NCI-H748 (cell line): ENCODE measurements at regions not wholly inside any gene's neighbourhood (a gene's known extent, or its start where the extent isn't known, plus 50 kb on each side); places are given as distances from the start of the nearest gene placed in this dataset.
"Not testable (repeated sequence)": the region's sequence is repeated elsewhere in the genome, so short reads cannot be mapped to it uniquely, and the experiment has no call there.

Source experiments
- DNase-seq: peaks from one replicate; lab custom pipeline; 2025; ENCODE audit not compliant: unreplicated experiment; lab: John Stamatoyannopoulos, UW

GRCh38 chr16:18263046-18263445, 73.5 kb downstream of the NPIPA8 start:
- DNase-seq: not testable (repeated sequence)

DNA sequence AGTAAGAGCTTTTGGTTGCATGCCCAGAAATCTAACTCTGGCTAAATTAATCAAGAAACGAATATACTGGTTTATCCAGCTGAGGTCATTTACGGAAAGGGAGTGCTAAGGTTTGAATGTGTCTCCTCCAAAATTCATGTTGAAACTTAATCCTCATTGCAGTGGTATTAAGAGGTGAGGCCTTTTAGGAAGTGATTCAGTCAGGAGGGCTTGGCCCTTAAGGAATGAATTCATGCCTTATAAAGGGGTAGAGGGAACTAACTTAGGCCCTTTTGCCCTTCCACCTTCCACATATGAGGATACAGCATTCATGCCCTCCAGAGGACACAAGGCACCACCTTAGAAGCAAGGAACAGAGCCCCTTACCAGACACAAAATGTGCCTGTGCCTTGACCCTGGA, 74.7 kb downstream of the NPIPA8 start:
- not testable (repeated sequence) for DNase-seq

DNA sequence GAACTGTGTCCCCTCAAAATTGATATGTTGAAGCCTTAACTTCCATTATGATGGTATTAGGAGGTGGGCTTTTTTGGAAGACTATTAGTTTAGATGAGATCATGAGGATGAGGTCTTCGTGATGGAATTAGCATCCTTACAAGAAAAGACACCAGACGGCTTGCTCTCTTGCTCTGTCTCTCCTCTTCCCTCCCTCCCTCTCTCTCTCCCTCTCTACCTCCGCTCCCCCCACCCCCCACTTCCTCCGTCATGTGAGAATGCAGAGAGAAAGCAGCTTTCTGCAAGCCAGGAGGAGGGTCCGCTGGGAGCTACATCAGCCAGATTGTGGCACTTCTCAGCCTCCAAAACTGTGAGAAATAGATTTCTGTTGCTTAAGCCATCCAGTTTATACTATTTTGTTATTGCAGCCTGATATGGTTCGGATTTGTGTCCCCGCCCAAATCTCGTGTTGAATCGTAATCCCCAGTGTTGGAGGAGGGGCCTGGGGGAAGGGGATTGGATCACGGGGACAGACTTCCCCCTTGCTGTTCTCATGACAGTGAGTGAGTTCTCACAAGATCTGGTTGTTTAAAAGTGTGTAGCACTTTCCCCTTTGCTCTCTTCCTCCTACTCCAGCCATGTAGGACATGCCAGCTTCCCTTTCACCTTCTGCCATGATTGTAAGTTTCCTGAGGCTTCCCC, 76.9 kb downstream of the NPIPA8 start:
- not testable (repeated sequence) for DNase-seq

- DNase-seq: not testable (repeated sequence)
Observed at GRCh38 chr16:18252943-18253342, 83.6 kb downstream of the NPIPA8 start.

- DNase-seq: not testable (repeated sequence)
Observed at GRCh38 chr16:18230505-18230904, 106.0 kb downstream of the NPIPA8 start.

- not testable (repeated sequence) for DNase-seq
Observed at GRCh38 chr16:18222054-18223009, 114.2 kb downstream of the NPIPA8 start.

DNA sequence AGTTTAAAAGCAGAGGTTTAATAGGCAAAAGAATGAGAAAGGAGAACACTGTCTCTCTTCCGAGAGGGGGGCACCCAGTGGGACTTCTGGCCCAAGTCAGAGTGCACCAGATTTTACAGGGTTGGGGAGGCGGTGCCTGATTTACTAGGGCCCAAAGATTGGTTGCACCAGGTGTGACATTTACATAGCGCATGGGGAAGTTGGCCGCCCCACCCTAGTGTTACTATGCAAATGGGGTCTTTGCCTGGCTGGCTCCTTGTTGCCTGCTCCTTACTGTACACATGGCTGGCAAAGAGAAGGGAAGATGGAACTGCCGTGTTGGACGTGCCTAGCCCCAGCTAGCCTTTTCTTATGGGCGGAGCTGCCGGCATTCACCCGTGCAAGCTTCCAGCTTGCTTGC, 118.8 kb downstream of the NPIPA8 start:
- DNase-seq: not testable (repeated sequence)

- not testable (repeated sequence) for DNase-seq
Observed at GRCh38 chr16:18216814-18217213, 119.7 kb downstream of the NPIPA8 start.

GRCh38 chr16:18213810-18214209, 122.7 kb downstream of the NPIPA8 start:
- not testable (repeated sequence) for DNase-seq

DNA sequence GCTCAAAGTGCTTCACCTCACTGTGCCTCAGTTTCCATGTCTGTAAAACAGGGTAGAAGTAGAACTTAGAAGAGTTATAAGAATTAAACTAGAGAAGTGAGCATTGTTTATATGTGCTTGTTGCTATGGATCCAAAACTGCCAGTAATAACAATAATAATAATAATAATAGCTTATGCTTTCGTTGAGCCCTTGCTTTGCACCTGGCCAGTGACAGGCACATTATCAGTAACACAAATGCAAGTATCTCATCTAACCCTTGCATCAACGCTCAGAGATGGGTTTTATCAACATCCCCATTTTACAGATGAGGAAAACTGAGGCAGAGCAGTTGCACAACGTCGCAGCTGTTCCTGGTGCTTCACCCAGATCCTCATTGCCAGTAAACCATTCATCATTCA, 125.0 kb downstream of the NPIPA8 start:
- not testable (repeated sequence) for DNase-seq

- not testable (repeated sequence) for DNase-seq
Observed at GRCh38 chr16:18204786-18205185, 131.8 kb downstream of the NPIPA8 start.

DNA sequence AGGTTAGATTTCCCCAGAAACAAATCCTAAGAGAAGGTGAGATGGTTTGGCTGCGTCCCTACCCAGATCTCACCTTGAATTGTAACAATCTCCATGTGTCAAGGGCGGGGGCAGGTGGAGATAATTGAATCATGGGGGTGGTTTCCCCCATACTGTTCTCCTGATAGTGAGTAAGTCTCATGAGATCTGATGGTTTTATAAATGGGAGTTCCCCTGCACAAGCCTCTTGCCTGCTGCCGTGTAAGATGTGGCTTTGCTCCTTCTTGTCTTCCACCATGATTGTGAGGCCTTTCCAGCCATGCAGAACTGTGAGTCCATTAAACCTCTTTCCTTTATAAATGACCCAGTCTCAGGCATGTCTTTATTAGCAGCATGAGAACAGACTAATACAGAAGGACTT, 132.2 kb downstream of the NPIPA8 start:
- DNase-seq: not testable (repeated sequence)

DNA sequence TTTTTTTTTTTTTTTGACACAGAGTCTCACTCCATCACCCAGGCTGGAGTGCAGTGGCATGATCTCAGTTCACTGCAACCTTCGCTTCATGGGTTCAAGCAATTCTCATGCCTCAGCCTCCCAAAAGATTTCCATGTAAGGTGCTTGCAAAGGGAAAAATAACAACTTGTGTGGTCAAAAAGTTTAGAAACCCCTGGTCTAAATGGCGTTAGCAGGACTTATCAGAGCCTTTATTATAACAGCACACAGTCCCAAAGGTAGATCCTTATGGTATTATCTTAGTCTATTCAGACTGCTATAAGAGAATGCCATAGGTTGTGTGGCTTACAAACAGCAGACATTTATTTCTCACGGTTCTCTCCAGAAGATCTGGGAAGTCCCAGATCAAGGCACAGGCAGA, 135.0 kb downstream of the NPIPA8 start:
- not testable (repeated sequence) for DNase-seq

- not testable (repeated sequence) for DNase-seq
Observed at GRCh38 chr16:18192389-18192788, 144.1 kb downstream of the NPIPA8 start.

DNA sequence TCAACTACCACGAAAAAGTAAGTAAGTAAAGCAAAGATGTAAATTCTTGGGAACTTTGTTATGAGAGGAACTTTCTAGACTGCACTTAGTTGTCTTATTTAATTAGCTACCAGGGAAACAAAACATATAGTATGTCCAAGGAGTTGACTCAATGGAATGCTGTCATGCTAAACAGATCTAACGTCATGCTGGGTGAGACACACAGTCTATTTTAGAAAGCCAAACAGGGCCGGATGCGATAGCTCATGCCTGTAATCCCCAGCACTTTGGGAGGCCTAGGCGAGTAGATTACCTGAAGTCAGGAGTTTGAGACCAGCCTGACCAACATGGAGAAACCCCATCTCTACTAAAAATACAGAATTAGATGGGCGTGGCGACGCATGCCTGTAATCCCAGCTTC, 146.4 kb downstream of the NPIPA8 start:
- not testable (repeated sequence) for DNase-seq

DNA sequence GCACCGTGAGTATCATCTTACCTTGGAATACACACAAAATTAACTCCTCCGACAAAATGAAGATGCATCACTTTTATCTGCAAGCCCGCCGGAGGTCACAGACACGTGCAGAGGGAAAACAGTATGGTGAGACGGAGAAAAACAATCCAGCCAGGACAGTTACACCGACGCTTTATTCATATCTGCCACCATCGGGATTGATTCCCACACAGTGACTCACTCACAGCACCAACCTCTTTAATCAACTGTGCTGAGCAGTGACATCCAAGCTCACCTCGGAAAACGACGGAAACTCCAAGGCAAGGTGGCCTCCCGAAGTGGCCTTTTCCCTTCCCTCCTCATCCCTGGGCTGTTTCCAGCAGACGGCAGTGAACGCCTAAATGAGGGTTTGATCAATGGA, 151.8 kb downstream of the NPIPA8 start:
- not testable (repeated sequence) for DNase-seq

DNA sequence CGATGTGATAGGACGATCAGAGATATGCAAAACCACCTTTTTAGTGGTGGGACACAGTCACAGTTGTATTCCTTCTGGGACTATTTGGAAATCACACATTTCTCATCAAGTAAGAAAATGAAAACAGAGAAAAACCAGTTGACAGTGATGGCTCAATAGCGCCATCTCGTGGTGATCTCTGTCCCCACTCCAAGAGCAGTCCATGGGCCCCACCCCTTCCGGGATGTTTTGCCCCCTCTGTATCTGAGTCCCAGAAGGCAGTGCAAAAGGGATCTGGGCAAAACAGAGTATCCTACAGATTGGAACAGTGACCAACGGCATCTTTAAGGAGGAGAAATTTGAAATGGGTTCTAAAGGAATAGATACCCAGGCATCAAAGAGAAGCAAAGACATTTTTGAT, 155.5 kb downstream of the NPIPA8 start:
- DNase-seq: not testable (repeated sequence)

DNA sequence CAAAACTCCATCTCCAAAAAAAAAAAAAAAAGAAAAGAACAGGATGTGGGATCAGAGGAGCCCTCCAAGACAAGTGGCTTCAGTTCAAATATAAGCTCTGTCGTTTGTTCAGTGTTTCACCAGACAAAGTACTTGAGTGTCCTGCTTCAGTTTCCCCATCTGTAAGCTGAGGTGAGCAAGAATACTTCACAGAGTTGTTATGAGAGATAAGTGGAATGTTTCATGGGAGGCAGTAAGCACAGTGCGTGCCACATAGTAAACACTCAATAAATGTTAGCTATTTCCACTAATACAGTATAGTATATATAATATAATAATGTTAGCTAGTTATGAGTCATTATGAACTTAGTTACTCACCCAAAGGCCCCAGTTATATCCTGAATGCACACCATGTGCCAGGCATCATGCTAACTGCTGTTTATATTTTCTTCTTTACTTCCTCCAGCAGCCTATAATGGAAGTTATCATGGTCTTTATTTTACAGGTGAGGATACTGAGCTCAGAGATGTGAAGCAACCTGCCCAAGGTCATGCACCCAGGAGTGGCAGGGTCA, 162.5 kb downstream of the NPIPA8 start:
- not testable (repeated sequence) for DNase-seq

DNA sequence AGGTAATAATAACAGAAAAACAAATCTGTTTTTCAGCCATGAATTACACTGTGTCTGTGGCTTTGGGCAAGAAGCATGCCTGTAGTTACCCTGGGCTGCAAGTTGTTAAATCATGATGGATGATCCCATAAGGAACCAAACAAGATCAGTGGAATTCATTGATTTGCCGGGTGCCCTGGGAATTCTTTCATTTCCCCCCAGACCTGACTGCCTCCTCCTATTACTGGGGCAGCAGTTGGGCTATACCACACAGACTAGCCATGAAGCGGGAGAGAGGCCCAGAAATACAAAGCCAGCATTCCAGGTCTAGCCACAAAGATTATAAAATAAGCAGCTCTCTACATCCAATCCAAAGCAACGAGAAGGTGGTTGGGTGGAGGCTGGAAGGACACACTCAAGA, 174.2 kb downstream of the NPIPA8 start:
- not testable (repeated sequence) for DNase-seq

DNA sequence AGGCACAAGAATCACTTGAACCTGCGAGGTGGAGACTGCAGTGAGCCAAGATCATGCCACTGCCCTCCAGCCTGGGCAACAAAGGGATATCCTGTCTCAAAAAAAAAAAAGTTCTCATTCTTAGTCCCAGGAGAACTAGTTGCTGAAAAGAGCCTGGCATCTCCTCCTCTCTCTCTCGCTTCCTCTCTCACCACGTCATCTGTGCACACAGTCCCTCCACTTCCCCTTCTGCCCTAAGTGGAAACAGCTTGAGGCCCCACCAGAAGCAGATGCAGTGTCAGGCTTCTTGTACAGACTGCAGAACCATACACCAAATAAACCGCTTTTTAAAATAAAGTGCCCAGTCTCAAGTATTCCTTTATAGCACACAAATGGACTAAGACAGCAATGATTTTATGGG, 175.3 kb downstream of the NPIPA8 start:
- not testable (repeated sequence) for DNase-seq

DNA sequence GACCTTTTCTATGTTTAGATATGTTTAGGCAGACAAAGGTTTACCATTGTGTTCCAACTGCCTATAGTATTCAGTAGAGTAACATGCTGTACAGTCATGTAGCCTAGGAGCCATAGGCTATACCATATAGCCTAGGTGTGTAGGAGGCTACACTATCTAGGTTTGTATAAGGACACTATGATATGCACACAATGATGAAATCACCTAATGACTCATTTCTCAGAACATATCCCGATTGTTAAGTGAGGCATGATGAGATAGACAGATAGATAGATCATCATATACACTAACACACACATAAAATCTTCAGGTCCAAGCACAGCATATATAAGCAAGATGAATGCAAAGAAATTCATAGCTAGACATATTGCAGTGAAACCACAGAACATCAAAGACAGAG, 177.4 kb downstream of the NPIPA8 start:
- not testable (repeated sequence) for DNase-seq

DNA sequence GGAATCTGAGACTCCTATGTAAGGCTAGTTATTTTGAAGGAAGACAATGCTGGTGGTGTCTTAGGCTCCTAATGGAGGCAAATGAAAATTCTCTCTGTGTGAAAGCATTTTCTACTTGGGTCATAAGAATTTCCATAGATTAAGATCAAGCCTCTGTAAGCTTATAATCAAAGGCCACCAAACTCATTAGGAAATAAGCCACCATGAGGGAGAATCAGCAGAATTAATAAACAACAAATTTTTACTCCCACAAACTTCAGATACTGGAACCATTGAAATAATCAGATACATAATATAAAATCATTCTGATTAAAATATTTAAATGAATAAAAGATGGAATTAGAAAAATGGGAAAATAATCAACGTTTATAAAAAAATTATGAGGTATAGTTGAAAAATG, 178.7 kb downstream of the NPIPA8 start:
- DNase-seq: not testable (repeated sequence)
